HCT116 (cell line): ENCODE measurements at regions not wholly inside any gene's neighbourhood (a gene's known extent, or its start where the extent isn't known, plus 50 kb on each side); places are given as distances from the start of the nearest gene placed in this dataset.

ENCODE experiments used
- ATAC-seq: fragments of 200-7000 bp; cut with Tn5 transposase; 2 replicates; pipeline ENCODE4 v1.9.1; 2020; ENCODE audit warnings: mild to moderate bottlenecking, moderate library complexity
- BruUV-seq: library from RNA; stranded (reverse); fragments of 400-500 nt; replicated peaks from 2 replicates; lab custom pipeline; 2021; lab: Mats Ljungman, UMichigan
- CTCF ChIA-PET: fragments of 300-600 bp; sonication (Branson Sonifier 250); formaldehyde crosslinking; loops from one replicate; lab custom pipeline; 2021; ENCODE audit warnings: antibody characterized with exemption; lab: Charles Lee
- POLR2A ChIA-PET: fragments of 300-600, 350-600 bp; sonication (Branson Sonifier 250); formaldehyde crosslinking; loops from one replicate; lab custom pipeline; 2021; ENCODE audit warnings: antibody characterized with exemption; lab: Charles Lee
- RAD21 ChIA-PET, 2 experiments: fragments of 300-600 bp; sonication (Branson Sonifier 250); formaldehyde crosslinking; loops; one replicate each; lab custom pipeline; 2023; ENCODE audit warnings: low total read pairs in 2 of 2; ENCODE audit not compliant: uncharacterized antibody in 2 of 2, unreplicated experiment in 2 of 2, low non-redundant PET in 1 of 2; lab: Charles Lee
- DNase-seq: peaks from one replicate; pipeline ENCODE4 v3.0.0-alpha.2; 2010; ENCODE audit warnings: low read depth, low spot score
- H2AFZ ChIP-seq: fragments of 200-600 bp; shearing (Covaris generic), sonication (generic); 2 replicates; pipeline ENCODE4 v1.6.1; 2017; ENCODE audit warnings: low read depth, mixed run types, mixed read lengths, antibody characterized with exemption, low read length; ENCODE audit not compliant: poor library complexity, severe bottlenecking
- H3K27ac ChIP-seq: 2 replicates; pipeline ENCODE4 v1.5.1; 2012; ENCODE audit warnings: low read depth, low read length
- H3K27me3 ChIP-seq: fragments of 200-600 bp; sonication (generic); 2 replicates; pipeline ENCODE4 v1.6.1; 2016; ENCODE audit warnings: mixed run types, low read length, mixed read lengths; ENCODE audit not compliant: insufficient read depth
- H3K36me3 ChIP-seq, 2 experiments: fragments of 200-500 bp in 1 of 2; fragments of 200-600 bp in 1 of 2; sonication (Bioruptor generic) in 1 of 2; sonication (generic) in 1 of 2; 2 replicates each; pipeline versions ENCODE4 v1.5.1 to v1.6.1; 2014 to 2016; ENCODE audit warnings: low read length in 2 of 2, inconsistent platforms in 1 of 2, mixed read lengths in 1 of 2, mixed run types in 1 of 2; ENCODE audit not compliant: insufficient read depth in 2 of 2, control insufficient read depth in 1 of 2
- H3K4me1 ChIP-seq, 2 experiments: fragments of 200-600 bp in 1 of 2; sonication (generic) in 1 of 2; 2 replicates each; pipeline versions ENCODE4 v1.5.1 to v1.6.1; 2012 to 2017; ENCODE audit warnings: low read length in 2 of 2, inconsistent platforms in 1 of 2, mild to moderate bottlenecking in 1 of 2, mixed read lengths in 1 of 2, mixed run types in 1 of 2, moderate library complexity in 1 of 2; ENCODE audit not compliant: insufficient read depth in 2 of 2, control insufficient read depth in 1 of 2
- H3K4me2 ChIP-seq: fragments of 200-600 bp; sonication (generic); 2 replicates; pipeline ENCODE4 v1.6.1; 2017; ENCODE audit warnings: mixed run types, low read length, mixed read lengths
- H3K4me3 ChIP-seq, 2 experiments: fragments of 200-600 bp in 1 of 2; sonication (generic) in 1 of 2; replicated peaks in 1 of 2; 2 replicates each; pipeline ENCODE4 v1.5.1; 2011 to 2016; ENCODE audit warnings: low read length in 2 of 2, control low read depth in 1 of 2, low read depth in 1 of 2, mild to moderate bottlenecking in 1 of 2, mixed read lengths in 1 of 2, mixed run types in 1 of 2
- H3K79me2 ChIP-seq: fragments of 200-600 bp; sonication (generic); 2 replicates; pipeline ENCODE4 v1.6.1; 2017; ENCODE audit warnings: mild to moderate bottlenecking, mixed run types, low read length, moderate library complexity, mixed read lengths; ENCODE audit not compliant: insufficient read depth
- H3K9ac ChIP-seq: fragments of 200-600 bp; sonication (generic); 2 replicates; pipeline ENCODE4 v1.6.1; 2016; ENCODE audit warnings: low read length, mixed read lengths
- H3K9me2 ChIP-seq: fragments of 200-600 bp; sonication (generic), shearing (Covaris generic); 2 replicates; pipeline ENCODE4 v1.6.1; 2017; ENCODE audit warnings: mixed run types, mild to moderate bottlenecking, moderate library complexity; ENCODE audit not compliant: insufficient read depth
- H3K9me3 ChIP-seq, 2 experiments: fragments of 200-500 bp in 1 of 2; fragments of 200-600 bp in 1 of 2; sonication (Bioruptor generic) in 1 of 2; sonication (generic) in 1 of 2; 2 replicates each; pipeline ENCODE4 v1.6.1; 2014 to 2017; ENCODE audit warnings: low read length in 2 of 2, mixed read lengths in 2 of 2, inconsistent platforms in 1 of 2, low read depth in 1 of 2, mild to moderate bottlenecking in 1 of 2, mixed run types in 1 of 2, moderate library complexity in 1 of 2; ENCODE audit not compliant: control insufficient read depth in 1 of 2, insufficient read depth in 1 of 2
- H4K20me1 ChIP-seq: fragments of 200-600 bp; sonication (generic), shearing (Covaris generic); 2 replicates; pipeline ENCODE4 v1.6.1; 2017; ENCODE audit warnings: mixed run types, mild to moderate bottlenecking, moderate library complexity; ENCODE audit not compliant: insufficient read depth
- ATF3 ChIP-seq: IDR thresholded peaks from 2 replicates; pipeline ENCODE4 v1.6.1; 2012
- CBX3 ChIP-seq: IDR thresholded peaks from 2 replicates; pipeline ENCODE4 v1.6.1; 2012; ENCODE audit warnings: low read depth
- CEBPB ChIP-seq: IDR thresholded peaks from 2 replicates; pipeline ENCODE4 v1.6.1; 2012; ENCODE audit warnings: low read depth
- CTCF ChIP-seq, 3 experiments: fragments of 200-600 bp in 1 of 3; sonication (generic) in 1 of 3; IDR thresholded peaks in 2 of 3; conservative IDR thresholded peaks in 1 of 3; 2 replicates each; pipeline ENCODE4 v1.5.1; 2012 to 2017; ENCODE audit warnings: low read depth in 2 of 3, low read length in 2 of 3, antibody characterized with exemption in 1 of 3, borderline replicate concordance in 1 of 3, control low read depth in 1 of 3, mild to moderate bottlenecking in 1 of 3, mixed read lengths in 1 of 3, mixed run types in 1 of 3, moderate library complexity in 1 of 3; ENCODE audit not compliant: insufficient read depth in 1 of 3
- ELF1 ChIP-seq: IDR thresholded peaks from 2 replicates; pipeline ENCODE4 v1.6.1; 2012; ENCODE audit warnings: low read depth, borderline replicate concordance
- EZH2phosphoT487 ChIP-seq: fragments of 200-600 bp; IDR thresholded peaks from 2 replicates; pipeline ENCODE4 v1.6.1; 2018; ENCODE audit warnings: antibody characterized with exemption, borderline replicate concordance
- FOSL1 ChIP-seq: IDR thresholded peaks from 2 replicates; pipeline ENCODE4 v1.6.1; 2012; ENCODE audit warnings: low read depth
- JUND ChIP-seq: IDR thresholded peaks from 2 replicates; pipeline ENCODE4 v1.6.1; 2012
- MAX ChIP-seq: IDR thresholded peaks from 2 replicates; pipeline ENCODE4 v1.6.1; 2012
- POLR2AphosphoS5 ChIP-seq: IDR thresholded peaks from 2 replicates; pipeline ENCODE4 v1.6.1; 2011; ENCODE audit warnings: mild to moderate bottlenecking, low read depth, low read length, moderate library complexity
- RAD21 ChIP-seq: IDR thresholded peaks from 2 replicates; pipeline ENCODE4 v1.6.1; 2012; ENCODE audit warnings: low read depth, mild to moderate bottlenecking
- REST ChIP-seq: IDR thresholded peaks from 2 replicates; pipeline ENCODE4 v1.6.1; 2012; ENCODE audit warnings: low read depth
- SIN3A ChIP-seq: IDR thresholded peaks from 2 replicates; pipeline ENCODE4 v1.6.1; 2012; ENCODE audit warnings: low read depth
- SP1 ChIP-seq: IDR thresholded peaks from 2 replicates; pipeline ENCODE4 v1.6.1; 2012; ENCODE audit warnings: low read depth
- SRF ChIP-seq: IDR thresholded peaks from 2 replicates; pipeline ENCODE4 v1.6.1; 2012; ENCODE audit warnings: low read depth
- TCF7L2 ChIP-seq: IDR thresholded peaks from 2 replicates; pipeline ENCODE4 v1.7.0; 2011; ENCODE audit warnings: borderline replicate concordance, inconsistent platforms; ENCODE audit not compliant: insufficient read depth, insufficient read length; ENCODE audit errors: extremely low read depth
- YY1 ChIP-seq: IDR thresholded peaks from 2 replicates; pipeline ENCODE4 v1.6.1; 2011; ENCODE audit warnings: low read length, low read depth, moderate library complexity, mild to moderate bottlenecking; ENCODE audit not compliant: insufficient replicate concordance; ENCODE audit errors: extremely low read depth
- ZBTB33 ChIP-seq: IDR thresholded peaks from 2 replicates; pipeline ENCODE4 v1.6.1; 2011; ENCODE audit warnings: mild to moderate bottlenecking, low read length, moderate library complexity; ENCODE audit not compliant: insufficient replicate concordance; ENCODE audit errors: extremely low read depth
- ZFX ChIP-seq: fragments of 450-650 bp; IDR thresholded peaks from 2 replicates; pipeline ENCODE4 v1.6.1; 2017
- ZNF274 ChIP-seq: fragments of 200-500 bp; sonication (Bioruptor generic); IDR thresholded peaks from 2 replicates; pipeline ENCODE4 v1.6.1; 2014; ENCODE audit warnings: mild to moderate bottlenecking, low read depth, low read length, inconsistent platforms
- intact Hi-C: fragments of 100-400 bp; cut with micrococcal nuclease; formaldehyde crosslinking; loops from 2 replicates; pipeline ENCODE4 v1.10.0; 2022

- no peaks in the 10 kb centered on the region for H3K4me1 ChIP-seq
- no peak overlapping the region for H3K9ac ChIP-seq
- POLR2A ChIA-PET = no interaction called here
- no peak overlapping the region for H3K27ac ChIP-seq
- DNase-seq = no peak
- H3K4me3 ChIP-seq = no peak overlapping the region
- H3K4me2 ChIP-seq = no peak overlapping the region
- no peak overlapping the region for H2AFZ ChIP-seq
- intact Hi-C loops = no loop called here
- no peaks in the 10 kb centered on the region for H3K36me3 ChIP-seq
- 0 out of 2 replicates have a peak, but pooled peaks cover 3% of the 10 kb centered on the region for H3K27me3 ChIP-seq
- RAD21 ChIA-PET = interaction anchor here in 1 of 2 experiments (0.6 kb wide), 1 partner anchor 58 kb away, joined by 3 read pairs; no protein-coding TSS in a partner anchor
- no TSS peak for BruUV-seq
- H4K20me1 ChIP-seq = no peaks in the 10 kb centered on the region
- H3K79me2 ChIP-seq = no peaks in the 10 kb centered on the region
- CTCF ChIA-PET = no interaction called here
- H3K9me2 ChIP-seq = no peaks in the 10 kb centered on the region
- ATAC-seq = no peak
- TF ChIP-seq SIN3A = no peak
- TF ChIP-seq ZBTB33 = no peak
- no peak for TF ChIP-seq SP1
- no peak for TF ChIP-seq ELF1
- TF ChIP-seq ATF3 = no peak
- no peak for TF ChIP-seq CTCF (IDR thresholded peaks at IDR 0.05 in 2 of 3, conservative IDR thresholded peaks at IDR 0.05 in 1 of 3; ENCODE audit: borderline replicate concordance in 1 of 3, insufficient read depth in 1 of 3, low read depth in 2 of 3, low read length in 2 of 3)
- TF ChIP-seq JUND = no peak
- no peak for TF ChIP-seq FOSL1
- no peak for TF ChIP-seq ZFX
- no peak for TF ChIP-seq REST
- TF ChIP-seq CEBPB = no peak
- TF ChIP-seq EZH2phosphoT487 = no peak
- TF ChIP-seq YY1 = no peak
- no peak for TF ChIP-seq ZNF274
- no peak for TF ChIP-seq SRF
- TF ChIP-seq CBX3 = no peak
- TF ChIP-seq TCF7L2 = no peak
- TF ChIP-seq POLR2AphosphoS5 = no peak
- no peak for TF ChIP-seq RAD21
- no peak for TF ChIP-seq MAX
- H3K9me3 ChIP-seq = no peaks in the 10 kb centered on the region
Measured at GRCh38 chr9:135353935-135354334, 125.6 kb upstream of the PPP1R26 start.
